ENCODE measurements at regions not wholly inside any gene's neighbourhood (a gene's known extent, or its start where the extent isn't known, plus 50 kb on each side); places are given as distances from the start of the nearest gene placed in this dataset.

DNA sequence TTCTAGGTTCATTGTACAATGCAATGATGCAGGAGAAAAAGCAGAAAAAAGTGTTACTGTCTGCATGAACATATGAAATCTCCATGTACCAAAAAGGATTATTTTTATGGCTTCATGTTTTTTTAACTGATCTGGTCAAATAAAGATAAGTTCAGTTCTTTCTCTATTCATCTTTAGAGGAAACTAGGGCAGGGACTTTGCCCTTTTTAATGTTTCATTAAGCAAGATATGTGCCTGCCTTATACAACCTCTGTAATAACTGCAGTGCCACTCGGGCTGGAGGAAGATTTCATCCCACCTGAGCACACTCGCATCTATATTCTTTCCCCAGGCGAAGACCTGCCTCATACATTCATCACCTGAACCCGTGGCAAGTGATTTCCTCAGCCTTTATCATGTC, 157.9 kb upstream of the DDX18 start:
- no peak for TF ChIP-seq CTCF (IDR thresholded peaks at IDR 0.05)
- TF ChIP-seq POLR2A (IDR thresholded peaks at IDR 0.05), result no peak

Data from Peyer's patch (tissue), 4 donors.